Urothelium cell line (cell line): ENCODE measurements at regions not wholly inside any gene's neighbourhood (a gene's known extent, or its start where the extent isn't known, plus 50 kb on each side); places are given as distances from the start of the nearest gene placed in this dataset.

Experiments used
- DNase-seq: peaks from one replicate; pipeline ENCODE4 v3.0.0; 2011; ENCODE audit warnings: low spot score, mixed read lengths
- FAIRE-seq: peaks from 2 replicates; lab custom pipeline; 2011; peaks lifted over from hg19 to GRCh38; lab: Jason Lieb, UNC

DNA sequence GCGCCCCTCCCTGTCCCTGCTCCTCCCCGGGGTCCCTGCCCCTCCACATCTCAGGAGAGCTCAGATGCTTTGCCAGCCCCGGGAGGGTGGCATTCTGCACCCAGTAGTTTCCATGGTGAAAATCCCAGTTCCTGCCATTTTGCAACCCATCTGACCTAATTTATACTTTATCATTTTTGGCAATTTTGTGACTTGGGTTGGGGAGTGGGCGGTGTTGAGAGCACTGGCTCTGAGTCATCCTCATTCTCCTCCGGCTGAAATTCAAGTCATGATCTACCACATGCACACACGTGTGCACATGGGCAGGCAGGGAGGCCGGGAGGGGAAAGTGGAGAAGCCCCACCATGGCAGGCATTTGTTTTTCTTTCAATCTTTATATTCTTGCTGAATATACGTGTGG is 208.6 kb downstream of the URI1 start:
- FAIRE-seq (peak; percentile 20), DNase-seq (peak; percentile 35)

DNA sequence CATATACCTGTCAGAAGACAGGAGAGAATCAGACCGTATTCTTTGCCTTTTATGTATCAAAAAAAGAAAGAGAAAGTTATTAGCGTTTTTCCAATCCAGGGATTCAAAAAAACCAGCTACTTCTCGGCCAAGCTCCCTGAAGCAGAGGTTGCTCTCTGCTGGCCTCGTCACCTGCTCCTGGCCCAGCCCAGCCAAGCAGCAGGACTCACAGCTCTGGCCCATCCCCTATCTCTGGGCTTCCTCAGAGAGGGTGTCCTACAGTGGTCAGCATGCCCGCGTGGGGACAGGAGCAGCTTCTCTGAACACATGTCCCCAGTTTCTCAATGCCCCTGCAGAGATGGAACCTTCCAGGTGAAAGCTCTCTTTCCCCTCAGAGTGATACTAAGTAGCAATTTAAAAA is 209.0 kb downstream of the URI1 start:
- FAIRE-seq (no peak), DNase-seq (no peak)

DNA sequence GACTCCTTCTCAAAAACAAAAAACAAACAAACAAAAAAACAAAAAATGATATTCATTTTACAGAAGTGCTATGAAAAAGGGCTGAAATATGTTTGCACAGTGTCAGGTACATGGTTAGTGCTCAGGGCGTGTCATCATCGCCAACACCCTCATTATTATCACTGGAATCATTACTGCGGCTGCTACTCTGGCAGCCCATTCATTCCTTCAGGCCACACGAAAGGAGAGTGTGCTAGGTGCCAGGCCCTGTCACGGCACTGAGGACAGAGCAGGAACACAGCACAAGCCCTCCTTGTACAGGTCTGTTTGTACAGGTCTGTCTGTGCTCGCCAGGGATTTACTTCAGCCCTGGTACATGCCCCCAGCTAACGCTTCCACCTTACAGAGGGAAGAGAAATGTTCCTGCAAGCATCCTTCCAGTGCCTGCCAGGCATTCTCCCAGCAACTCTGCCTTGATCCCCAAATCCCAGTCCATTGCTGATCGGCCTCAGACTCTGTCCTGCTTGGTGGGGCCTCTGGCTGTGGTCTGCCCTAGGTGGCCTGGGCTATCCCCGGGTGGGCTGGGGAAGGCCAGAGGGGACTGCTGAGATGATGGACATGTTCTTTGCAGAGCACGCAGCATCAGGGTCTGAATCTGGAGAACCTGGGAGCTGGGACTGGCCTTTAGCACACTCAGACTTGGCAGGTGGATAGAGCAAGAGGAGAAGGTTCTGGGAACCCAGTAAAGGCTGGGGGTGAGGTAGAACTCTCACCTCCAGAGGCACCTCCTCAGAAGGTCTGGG is 210.7 kb downstream of the URI1 start:
- FAIRE-seq (peak; percentile 78), DNase-seq (no peak)

DNA sequence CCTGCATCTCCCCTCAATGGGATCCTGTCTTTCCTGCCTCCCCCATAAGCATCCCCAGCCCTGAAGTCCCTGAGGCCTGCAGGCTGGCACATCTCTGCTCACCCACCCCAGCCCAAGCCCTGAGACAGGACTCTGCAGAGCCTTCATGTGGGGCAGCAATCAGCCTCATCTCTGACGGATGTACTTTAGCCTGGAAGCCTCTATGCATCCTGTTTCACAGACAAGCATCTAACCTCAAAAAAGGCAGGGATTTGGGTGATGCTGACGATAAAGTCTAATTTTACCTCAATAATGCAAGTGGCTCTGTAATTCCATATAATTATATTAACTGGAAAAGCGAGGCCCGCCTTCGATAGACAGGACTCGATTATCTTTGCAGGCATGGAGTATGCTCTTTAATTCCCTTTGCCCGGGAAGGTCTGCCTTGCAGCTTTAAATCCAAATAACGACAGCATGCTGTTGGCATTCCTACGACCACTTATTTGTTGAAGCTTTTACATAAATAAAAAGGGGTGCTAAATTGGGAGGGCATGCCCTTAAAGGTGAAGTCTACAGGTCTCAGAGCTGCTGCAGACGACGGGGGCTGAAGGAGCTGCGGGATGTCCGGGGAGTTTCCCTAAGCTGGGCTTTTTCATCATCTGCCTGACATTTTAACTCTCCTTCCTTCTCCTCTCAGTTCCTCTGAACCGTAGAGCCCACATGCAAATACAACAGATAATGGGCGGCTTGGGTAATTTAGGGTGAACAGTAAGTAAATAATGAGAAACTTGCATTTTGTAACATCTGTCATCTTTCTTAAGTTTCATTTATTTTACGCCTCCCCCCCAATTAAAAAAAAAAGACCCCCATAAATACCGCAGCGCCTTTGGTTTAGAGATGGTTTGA is 211.5 kb downstream of the URI1 start:
- no peak for DNase-seq
- FAIRE-seq = no peak

DNA sequence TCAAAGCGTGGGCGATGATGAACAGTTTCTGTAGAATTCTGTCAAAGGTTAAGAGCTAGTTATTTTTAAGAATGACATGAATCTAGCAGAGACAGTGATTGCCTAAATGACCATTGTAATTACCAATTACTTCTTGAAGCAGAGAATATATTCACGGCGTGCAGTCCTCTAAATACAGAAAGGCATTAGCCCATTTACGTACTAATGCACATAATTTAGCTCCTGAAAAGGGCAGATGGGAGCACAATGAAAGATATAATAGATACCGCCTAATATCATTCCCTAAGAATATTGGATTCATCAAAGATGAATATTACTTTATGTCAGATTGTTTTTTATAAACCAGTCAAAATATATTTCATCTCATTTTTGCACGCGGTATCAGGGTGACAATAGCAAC is 212.4 kb downstream of the URI1 start:
- FAIRE-seq = peak; percentile 50
- no peak for DNase-seq

DNA sequence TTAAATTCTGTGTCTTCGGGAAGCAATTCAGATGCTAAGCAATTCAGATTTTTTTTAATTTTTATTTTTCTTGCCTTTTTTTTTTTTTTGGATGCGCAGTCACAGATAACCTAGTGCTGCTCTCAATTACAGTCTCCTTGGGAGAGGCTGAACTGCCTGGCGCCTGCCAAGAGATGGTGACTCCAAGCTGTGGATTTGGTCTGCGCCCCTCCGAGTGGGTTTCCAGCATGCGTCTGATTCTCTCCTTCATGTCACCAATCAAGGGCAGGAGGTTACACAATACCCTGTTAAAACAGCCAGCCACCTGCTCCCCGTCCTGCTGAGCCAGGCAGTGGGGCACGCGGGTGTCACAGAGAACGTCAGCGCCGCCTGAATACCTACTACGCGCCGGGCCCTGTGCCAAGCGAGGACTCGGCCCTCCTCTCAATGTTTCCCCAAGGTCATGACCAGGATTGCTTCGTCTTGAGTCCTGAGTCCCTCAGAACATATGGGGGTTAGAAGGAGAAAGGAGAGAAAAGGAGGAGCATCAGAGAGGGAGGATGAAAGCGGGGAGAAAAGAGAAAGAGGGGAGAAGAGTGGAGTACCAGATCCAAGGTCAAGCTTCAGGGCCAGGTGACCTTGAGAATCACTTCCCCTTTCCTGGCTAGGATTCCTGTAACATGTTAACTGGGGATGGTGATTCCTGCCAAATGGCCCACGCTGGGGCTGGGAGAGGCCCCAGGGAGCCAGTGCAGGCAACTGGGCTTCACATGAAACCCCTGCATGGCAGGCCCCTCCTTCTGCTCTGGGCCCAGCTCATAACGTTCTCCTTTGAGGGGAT is 213.6 kb downstream of the URI1 start:
- DNase-seq = no peak
- peak; percentile 77 for FAIRE-seq

DNA sequence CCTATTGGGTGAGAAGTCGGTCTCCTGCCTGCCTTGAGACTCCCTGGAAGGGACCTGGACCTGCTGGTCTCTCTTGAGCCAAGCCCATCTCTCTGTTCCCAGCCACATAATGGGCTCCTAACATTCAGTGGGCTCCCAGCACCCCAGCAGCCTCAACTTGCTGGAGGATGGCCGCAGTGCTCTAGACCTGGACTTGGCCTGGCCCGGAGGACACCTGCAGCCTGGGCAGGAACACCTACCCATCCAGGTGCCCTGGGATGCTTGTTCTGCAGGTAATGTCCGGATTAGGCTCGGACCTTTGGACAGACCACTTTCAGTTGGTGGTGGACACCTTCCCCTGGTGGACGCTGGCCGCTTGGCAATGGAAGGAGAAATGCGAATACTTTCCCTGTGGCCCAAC is 214.6 kb downstream of the URI1 start:
- DNase-seq = no peak
- no peak for FAIRE-seq

DNA sequence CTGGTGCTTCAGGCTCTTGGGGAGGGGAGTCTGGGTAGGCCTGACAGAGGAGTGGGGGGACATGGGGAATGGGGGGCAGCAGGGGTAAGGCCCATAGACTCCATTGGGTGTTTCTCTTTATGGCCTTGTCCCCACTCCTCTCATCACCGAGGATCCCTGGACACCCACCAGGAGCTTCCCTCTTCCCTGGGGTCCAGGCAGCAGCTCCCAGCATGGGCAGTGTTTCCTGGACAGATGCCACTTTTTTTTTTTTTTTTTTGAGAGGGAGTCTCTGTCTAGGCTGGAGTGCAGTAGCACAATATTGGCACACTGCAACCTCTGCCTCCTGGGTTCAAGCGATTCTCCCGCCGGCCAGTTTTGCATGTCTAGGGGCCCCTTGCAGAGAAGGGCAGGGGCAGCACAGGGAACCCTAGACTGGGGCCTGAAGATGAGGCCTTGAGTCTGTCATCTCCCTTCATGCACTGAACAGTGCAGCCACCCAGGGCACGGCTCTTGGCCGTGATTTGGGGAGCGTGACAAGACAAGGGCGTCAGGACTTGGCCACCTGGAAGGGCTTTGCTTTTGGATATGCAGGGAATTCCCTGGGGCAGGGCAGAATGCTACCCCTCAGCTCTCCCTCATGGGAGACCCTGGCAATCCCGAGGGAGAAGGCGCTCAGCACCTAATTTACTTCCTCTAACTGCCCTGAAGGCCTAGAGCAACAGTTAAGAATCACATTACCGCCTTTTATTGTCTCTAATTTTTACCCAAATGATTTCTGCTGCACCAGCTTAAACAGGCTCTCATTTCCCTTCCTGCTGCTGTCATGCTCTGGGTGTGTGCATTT is 213.9 kb upstream of the ZNF536 start:
- no peak for FAIRE-seq
- no peak for DNase-seq

DNA sequence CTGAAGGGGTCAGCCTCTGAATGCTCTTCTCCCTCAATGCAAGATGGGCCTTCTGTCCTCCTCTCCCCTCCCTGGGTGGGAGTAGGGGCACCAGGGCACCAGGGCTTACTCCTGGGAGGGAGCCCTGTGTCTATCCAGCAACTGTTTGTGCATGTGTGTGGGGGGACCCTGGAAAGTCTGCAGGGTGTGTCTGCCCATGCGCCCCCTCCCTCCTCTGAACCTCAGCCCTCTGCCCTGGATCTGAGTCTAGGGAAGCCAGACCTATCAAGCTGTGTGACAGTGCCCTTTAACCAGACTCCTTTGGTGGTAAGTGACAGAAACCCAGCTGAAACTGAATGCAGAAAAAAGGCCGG is 213.3 kb upstream of the ZNF536 start:
- DNase-seq = no peak
- no peak for FAIRE-seq

DNA sequence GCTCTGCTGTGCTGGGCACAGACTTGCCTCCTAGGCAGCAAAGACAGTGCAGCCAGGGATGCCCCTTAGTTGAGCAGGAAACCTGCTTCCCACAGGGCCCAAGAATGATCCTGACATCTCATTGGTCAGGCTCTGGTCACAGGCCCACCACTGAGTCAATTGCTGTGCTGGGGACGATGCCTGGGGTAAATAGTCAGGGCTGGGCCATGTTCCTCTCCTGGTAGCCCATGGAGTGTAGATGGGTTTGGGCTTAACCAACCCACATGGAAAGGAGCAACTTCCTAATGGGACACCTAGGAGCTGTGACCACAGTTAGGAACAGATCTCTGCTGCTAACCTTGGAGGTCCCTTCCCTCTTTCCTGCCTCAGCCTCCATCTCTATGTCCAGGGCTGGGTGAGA is 212.5 kb upstream of the ZNF536 start:
- FAIRE-seq = no peak
- no peak for DNase-seq

DNA sequence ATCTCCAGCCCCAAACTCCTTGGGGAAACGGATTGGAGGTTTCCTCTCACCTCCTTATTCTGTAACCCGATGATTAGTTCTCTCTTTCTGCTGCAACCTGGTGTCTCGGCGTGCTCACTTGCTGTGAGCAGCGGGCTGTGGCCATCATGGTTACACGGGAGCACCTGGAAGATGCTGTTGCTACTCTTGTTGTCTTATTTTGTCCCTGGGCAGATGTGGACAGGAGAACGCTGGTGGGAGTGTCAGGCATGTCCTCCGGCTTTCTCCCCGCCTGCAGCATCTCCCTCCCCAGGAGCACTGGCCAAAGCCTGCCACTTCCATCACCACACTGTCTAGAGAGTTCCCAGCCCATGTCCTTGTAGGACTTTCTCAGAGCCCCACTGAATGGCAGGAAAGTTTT is 211.8 kb upstream of the ZNF536 start:
- FAIRE-seq = peak; percentile 20
- no peak for DNase-seq

DNA sequence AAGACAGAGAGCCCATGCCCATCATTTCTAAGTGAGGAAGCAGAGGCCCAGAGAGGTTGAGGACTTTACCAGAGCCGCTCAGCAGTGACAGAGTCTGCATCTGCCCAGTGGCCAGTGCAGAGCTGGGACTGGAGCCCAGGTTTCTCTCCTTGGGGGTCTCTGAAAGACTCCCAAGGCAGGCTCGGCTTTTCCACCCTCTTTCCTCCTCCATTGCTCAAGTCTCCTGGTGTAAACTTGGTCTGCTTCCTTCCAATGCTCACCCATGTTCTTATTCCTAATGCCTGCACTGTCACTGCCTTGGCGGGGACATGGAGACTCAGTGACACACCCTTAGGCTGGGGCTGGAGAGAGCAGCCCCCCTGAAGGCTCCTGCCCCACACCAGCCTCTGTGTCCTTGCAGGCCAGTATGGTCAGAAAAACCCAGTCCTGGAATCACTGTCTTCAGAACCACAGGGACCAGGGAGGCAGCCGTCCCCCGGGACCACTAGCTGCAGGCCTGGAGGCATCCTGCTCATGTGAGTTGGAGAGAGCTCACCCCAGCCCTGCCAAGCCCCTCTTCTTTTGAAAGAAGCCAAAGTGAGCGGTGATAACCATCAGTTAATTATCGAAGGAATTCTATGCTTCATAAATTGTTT is 211.0 kb upstream of the ZNF536 start:
- FAIRE-seq (no peak), DNase-seq (no peak)

DNA sequence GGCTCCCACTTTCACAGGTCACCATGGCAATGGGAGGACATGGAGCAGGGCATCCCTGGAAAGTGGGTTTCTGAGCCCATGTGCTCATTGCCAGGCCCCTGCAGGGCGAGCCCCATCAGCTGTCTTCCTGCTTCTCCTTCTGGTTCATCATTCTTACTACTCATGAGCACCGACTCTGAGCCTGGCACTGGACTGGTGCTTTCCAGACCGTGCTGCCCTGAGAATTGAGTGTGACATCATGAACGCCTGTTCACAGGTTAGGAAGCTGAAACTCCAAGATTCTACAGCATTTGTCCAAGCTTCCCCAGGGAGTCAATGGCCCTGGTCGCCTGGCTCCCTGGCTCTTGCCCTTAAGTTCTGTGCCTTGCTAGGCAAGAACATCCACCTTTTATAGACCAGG is 210.4 kb upstream of the ZNF536 start:
- FAIRE-seq = no peak
- no peak for DNase-seq

DNA sequence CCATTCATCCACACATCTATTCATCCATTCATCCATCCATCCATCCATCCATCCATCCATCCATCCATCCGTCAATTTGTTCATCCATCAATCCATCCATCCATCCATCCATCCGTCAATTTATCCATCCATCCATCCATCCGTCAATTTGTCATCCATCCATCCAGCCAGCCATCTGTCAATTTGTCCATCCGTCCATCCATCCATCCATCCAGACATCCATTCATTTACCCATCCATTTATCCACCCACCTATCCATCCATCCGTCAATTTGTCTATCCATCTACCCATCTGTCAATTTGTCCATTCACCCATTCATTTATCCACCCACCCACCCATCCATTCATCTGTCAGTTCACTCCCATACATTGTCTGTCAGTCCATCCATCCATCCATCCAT is 209.5 kb upstream of the ZNF536 start:
- DNase-seq (no peak), FAIRE-seq (peak; percentile 90)

DNA sequence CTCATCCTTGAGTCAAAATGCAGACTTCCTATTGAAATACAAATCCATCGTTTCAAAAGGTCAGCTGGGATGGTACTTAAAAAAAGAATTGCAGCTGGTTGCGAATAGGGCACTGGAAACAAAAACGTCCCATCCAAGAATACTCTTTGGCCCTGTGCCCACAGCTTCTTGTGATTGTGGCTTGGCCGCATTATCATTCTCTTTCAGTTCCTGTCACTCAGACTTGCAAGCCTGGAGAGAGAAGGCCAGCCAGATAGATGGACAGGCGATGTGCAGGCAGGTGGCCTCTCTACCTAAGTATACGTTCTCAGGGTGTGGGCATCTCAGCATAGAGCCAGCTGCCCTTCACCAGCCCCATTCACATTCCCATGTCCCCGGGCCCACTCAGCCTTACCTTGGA is 208.5 kb upstream of the ZNF536 start:
- FAIRE-seq (no peak), DNase-seq (no peak)

DNA sequence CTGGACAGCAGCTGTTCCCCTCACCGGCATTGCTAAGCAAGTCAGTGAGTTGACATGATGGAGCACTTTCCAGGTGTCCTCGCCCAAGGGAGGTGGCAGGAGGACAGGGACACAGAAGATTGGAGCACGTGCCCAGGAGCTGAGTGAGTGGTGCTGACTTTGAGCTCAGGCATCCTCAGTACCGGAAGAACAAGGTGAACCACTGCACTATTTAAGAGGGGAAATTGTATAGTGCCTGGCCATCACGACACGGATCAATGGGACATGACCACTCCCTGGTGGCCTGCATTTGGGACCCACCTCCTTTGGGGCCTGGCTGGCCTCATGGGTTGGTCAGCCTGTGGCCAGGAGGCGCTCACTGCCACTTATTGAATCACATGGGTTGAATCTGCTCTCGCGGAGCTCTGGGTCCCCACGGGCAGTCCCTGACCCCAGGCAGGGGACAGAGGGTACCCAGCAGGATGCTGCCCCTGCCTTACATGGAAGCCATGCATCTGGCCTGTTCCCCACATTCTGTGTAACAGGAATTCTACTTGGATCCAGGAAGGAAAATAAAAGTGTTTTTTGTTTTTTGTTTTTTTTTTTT is 206.9 kb upstream of the ZNF536 start:
- FAIRE-seq (peak; percentile 27), DNase-seq (no peak)

DNA sequence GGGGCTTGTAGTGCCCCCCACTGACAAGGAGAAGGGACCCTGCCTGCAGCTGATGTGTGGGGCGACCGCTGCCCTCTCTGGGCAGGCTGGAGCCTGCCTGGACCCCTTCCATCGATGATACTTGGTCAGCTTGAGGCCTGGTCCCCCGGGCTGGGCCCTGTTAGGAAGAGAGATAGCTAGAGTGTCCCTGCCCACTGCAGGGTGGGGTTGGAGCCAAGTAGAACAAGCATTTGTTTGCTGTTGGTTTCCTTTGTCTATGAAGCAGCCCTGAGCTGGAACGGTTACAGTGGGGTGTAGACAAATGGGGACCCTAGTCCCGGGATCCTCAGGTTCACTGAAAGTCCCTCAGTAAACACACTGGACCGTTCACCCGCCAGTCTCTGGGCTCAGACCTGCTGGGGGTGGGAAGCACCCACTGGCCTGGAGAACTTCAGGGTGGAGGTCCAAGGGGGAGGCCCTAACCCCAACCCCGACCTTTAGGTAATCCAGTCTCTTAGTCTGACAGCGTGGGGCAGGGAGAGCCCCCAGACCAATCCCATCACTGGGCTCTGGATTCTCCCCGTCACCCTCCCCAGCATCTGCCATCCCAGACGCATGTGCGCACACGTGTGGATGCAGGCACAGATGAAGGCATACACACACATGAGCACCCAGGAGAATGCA is 204.8 kb upstream of the ZNF536 start:
- no peak for FAIRE-seq
- no peak for DNase-seq

DNA sequence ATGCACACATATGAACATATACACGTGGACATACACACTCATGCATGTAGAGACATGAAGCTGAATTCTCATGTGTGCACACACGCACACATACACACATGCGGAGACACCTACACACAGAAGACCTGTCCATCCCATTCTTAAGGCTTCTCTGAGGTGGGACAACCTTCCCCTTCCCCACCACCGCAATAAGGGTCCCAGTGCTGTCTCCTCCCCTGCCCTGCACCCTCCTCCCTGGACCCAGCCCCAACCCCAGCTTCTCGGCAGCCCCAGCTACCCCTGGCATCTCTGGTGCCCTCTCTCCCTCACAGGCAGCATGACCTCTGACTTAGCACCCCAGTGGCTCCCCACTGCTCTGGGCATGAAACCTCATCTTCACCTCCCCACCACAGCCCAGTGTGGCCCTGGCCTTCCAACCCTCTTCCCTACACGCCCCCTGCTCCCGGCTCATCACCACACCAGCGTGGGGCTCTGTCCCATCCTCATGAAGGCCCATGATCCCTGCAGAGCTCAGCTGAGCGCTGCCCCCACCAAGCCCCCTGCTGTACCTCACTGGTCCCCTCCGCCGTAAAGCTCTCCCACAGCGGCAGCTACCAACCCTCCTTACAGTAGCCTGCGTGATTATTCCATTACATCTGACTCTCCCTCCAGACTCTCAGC is 204.1 kb upstream of the ZNF536 start:
- DNase-seq (no peak), FAIRE-seq (peak; percentile 69)

DNA sequence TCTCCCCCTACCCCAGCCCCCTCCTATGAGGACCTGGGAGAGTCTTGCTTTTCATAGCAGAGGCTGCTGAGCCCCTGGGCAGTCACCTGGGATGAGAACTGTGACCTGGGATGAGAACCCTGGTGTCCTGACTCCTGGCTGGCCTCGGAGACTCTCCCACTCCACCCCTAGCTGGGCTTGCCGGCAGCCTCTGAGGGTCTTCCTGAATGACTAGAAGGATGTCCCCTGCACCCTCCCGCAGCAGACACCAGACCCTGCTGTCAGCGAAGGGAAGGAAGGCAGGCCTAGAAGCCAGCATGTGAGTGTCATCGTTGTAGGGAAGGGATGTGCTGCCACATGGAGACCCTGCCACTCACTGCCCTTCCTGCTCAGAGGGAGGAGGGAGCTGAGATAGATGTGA is 203.4 kb upstream of the ZNF536 start:
- peak; percentile 23 for FAIRE-seq
- no peak for DNase-seq
